ENCODE measurements at regions not wholly inside any gene's neighbourhood (a gene's known extent, or its start where the extent isn't known, plus 50 kb on each side); places are given as distances from the start of the nearest gene placed in this dataset.

- Histone ChIP-seq H3F3A (ENCODE audit: insufficient read depth, low read length, poor library complexity, severe bottlenecking) (no peaks in the 10 kb centered on the region), H3K36me3 (ENCODE audit: insufficient read depth, low read length) (no peaks in the 10 kb centered on the region), H2AFZ (ENCODE audit: low read depth, low read length) (no peak overlapping the region), H4K20me1 (ENCODE audit: insufficient read depth) (no peaks in the 10 kb centered on the region), H3K9ac (ENCODE audit: low read length) (no peak overlapping the region), H3K27ac (ENCODE audit: low read length) (no peak overlapping the region), H3K4me3 (ENCODE audit: low read length) (no peak overlapping the region), H3K4me2 (ENCODE audit: low read length) (no peak overlapping the region), H3K9me3 (ENCODE audit: low read length) (no peaks in the 10 kb centered on the region), H3K27me3 (ENCODE audit: insufficient read depth, low read depth, low read length) (no peaks in the 10 kb centered on the region), H3K9me2 (ENCODE audit: insufficient read depth, low read length) (no peaks in the 10 kb centered on the region), H3K79me2 (replicated peaks; ENCODE audit: insufficient read depth, low read length) (no peaks in the 10 kb centered on the region)
- TF ChIP-seq EP300 (conservative IDR thresholded peaks at IDR 0.05; ENCODE audit: poor library complexity, severe bottlenecking) (no peak), REST (IDR thresholded peaks at IDR 0.05; ENCODE audit: borderline replicate concordance) (no peak), EZH2 (IDR thresholded peaks at IDR 0.05; ENCODE audit: borderline replicate concordance, insufficient read depth, low read length, poor library complexity, severe bottlenecking) (no peak), CTCF (IDR thresholded peaks at IDR 0.05; ENCODE audit: poor library complexity, severe bottlenecking) (no peak), RAD21 (conservative IDR thresholded peaks at IDR 0.05) (no peak), MXI1 (conservative IDR thresholded peaks at IDR 0.05; ENCODE audit: poor library complexity, severe bottlenecking) (no peak), TAF1 (IDR thresholded peaks at IDR 0.05; ENCODE audit: low read depth) (no peak), SMC3 (conservative IDR thresholded peaks at IDR 0.05; ENCODE audit: poor library complexity) (no peak), POLR2AphosphoS5 (IDR thresholded peaks at IDR 0.05) (no peak)
Measured at GRCh38 chr15:91564631-91565030, 288.9 kb upstream of the SLCO3A1 start.

GRCh38 chr15:91566141-91566540, 287.4 kb upstream of the SLCO3A1 start:
- no peaks in the 10 kb centered on the region for H3K27me3 ChIP-seq (ENCODE audit: insufficient read depth, low read depth, low read length)
- no peaks in the 10 kb centered on the region for H3K36me3 ChIP-seq (ENCODE audit: insufficient read depth, low read length)
- H3K4me2 ChIP-seq (ENCODE audit: low read length), result no peak overlapping the region
- H3K79me2 ChIP-seq (replicated peaks; ENCODE audit: insufficient read depth, low read length), result no peaks in the 10 kb centered on the region
- no peak overlapping the region for H3K27ac ChIP-seq (ENCODE audit: low read length)
- H3K4me3 ChIP-seq (ENCODE audit: low read length), result no peak overlapping the region
- no peaks in the 10 kb centered on the region for H4K20me1 ChIP-seq (ENCODE audit: insufficient read depth)
- H3F3A ChIP-seq (ENCODE audit: insufficient read depth, low read length, poor library complexity, severe bottlenecking), result no peaks in the 10 kb centered on the region
- H3K9me2 ChIP-seq (ENCODE audit: insufficient read depth, low read length), result no peaks in the 10 kb centered on the region
- TF ChIP-seq REST (IDR thresholded peaks at IDR 0.05; ENCODE audit: borderline replicate concordance), result no peak
- TF ChIP-seq POLR2AphosphoS5 (IDR thresholded peaks at IDR 0.05), result no peak
- TF ChIP-seq SMC3 (conservative IDR thresholded peaks at IDR 0.05; ENCODE audit: poor library complexity), result no peak
- no peak overlapping the region for H3K9ac ChIP-seq (ENCODE audit: low read length)
- no peaks in the 10 kb centered on the region for H3K9me3 ChIP-seq (ENCODE audit: low read length)
- H2AFZ ChIP-seq (ENCODE audit: low read depth, low read length), result no peak overlapping the region
